ENCODE measurements at regions not wholly inside any gene's neighbourhood (a gene's known extent, or its start where the extent isn't known, plus 50 kb on each side); places are given as distances from the start of the nearest gene placed in this dataset.

DNA sequence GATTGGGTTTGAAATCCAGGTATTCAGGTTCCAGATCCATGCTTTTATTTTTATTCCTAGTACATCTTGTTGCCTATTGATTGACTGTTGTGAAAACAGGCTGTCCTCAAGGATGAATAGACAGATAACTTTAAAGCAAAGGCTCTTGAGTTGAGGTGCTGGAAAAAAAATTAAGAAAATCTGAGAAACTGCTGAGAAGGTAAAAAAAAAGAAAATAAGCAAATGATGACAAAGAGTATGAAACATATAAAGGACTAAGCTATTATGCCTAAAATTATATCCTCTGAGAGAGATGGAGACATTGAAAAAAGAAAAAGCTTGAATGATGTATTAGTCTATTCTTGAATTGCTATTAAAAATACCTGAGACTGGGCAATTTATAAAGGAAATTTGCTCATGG, 392.3 kb upstream of the RGS17 start:
- TF ChIP-seq FOXP2 (optimal IDR thresholded peaks at IDR 0.05; ENCODE audit: control extremely low read depth, extremely low read length, insufficient read depth) (no peak), POLR2AphosphoS5 (IDR thresholded peaks at IDR 0.05; ENCODE audit: borderline replicate concordance, low read depth, low read length) (no peak)

Data from SK-N-MC (cell line).